Common myeloid progenitor, CD34-positive (primary cell): ENCODE measurements at regions not wholly inside any gene's neighbourhood (a gene's known extent, or its start where the extent isn't known, plus 50 kb on each side); places are given as distances from the start of the nearest gene placed in this dataset.
"Not testable (repeated sequence)": the region's sequence is repeated elsewhere in the genome, so short reads cannot be mapped to it uniquely, and the experiment has no call there.

ENCODE experiments used
- CTCF ChIA-PET: fragments of 350-600 bp; sonication (Branson Sonifier 250); formaldehyde crosslinking; loops from one replicate; lab custom pipeline; 2021; ENCODE audit warnings: antibody characterized with exemption; lab: Charles Lee
- POLR2A ChIA-PET: fragments of 350-600 bp; sonication (Branson Sonifier 250); formaldehyde crosslinking; loops from one replicate; lab custom pipeline; 2021; ENCODE audit warnings: antibody characterized with exemption; lab: Charles Lee
- DNase-seq, 3 donors: peaks; one replicate each; pipeline versions ENCODE4 v3.0.0 to v3.0.0-alpha.2; 2013
- H3K27ac ChIP-seq, 2 experiments: 1 replicate in 1 of 2; 2 replicates in 1 of 2; pipeline ENCODE4 v1.7.0; 2013; ENCODE audit warnings: inconsistent platforms in 2 of 2, low read length in 2 of 2, mild to moderate bottlenecking in 2 of 2, low read depth in 1 of 2, moderate library complexity in 1 of 2; ENCODE audit not compliant: severe bottlenecking in 2 of 2, insufficient read depth in 1 of 2, poor library complexity in 1 of 2
- H3K27me3 ChIP-seq, 5 experiments: replicated peaks in 2 of 5; 1 replicate in 3 of 5; 2 replicates in 2 of 5; pipeline versions ENCODE4 v1.6.1 to v1.7.0; 2013; ENCODE audit warnings: low read length in 4 of 5, mild to moderate bottlenecking in 2 of 5, moderate library complexity in 2 of 5, inconsistent platforms in 1 of 5; ENCODE audit not compliant: insufficient read depth in 5 of 5, control insufficient read depth in 4 of 5
- H3K36me3 ChIP-seq, 4 experiments: 1 replicate in 2 of 4; 2 replicates in 2 of 4; pipeline versions ENCODE4 v1.6.1 to v1.7.0; 2013; ENCODE audit warnings: low read length in 3 of 4, control low read depth in 1 of 4, mild to moderate bottlenecking in 1 of 4; ENCODE audit not compliant: control insufficient read depth in 4 of 4, insufficient read depth in 4 of 4
- H3K4me1 ChIP-seq, 4 experiments: 1 replicate in 3 of 4; 2 replicates in 1 of 4; pipeline versions ENCODE4 v1.6.1 to v1.7.1; 2013; ENCODE audit warnings: low read length in 3 of 4, mild to moderate bottlenecking in 3 of 4, control low read depth in 1 of 4, inconsistent platforms in 1 of 4, moderate library complexity in 1 of 4; ENCODE audit not compliant: control insufficient read depth in 4 of 4, insufficient read depth in 4 of 4; ENCODE audit errors: control extremely low read depth in 1 of 4
- H3K4me3 ChIP-seq, 7 experiments: 1 replicate in 4 of 7; 2 replicates in 3 of 7; pipeline versions ENCODE4 v1.5.1 to v1.7.0; 2013; ENCODE audit warnings: mild to moderate bottlenecking in 7 of 7, low read length in 6 of 7, moderate library complexity in 6 of 7, inconsistent platforms in 2 of 7, low read depth in 2 of 7, control low read depth in 1 of 7; ENCODE audit not compliant: insufficient read depth in 4 of 7, control insufficient read depth in 1 of 7; ENCODE audit errors: extremely low read depth in 1 of 7
- H3K9me3 ChIP-seq, 5 experiments: 1 replicate in 4 of 5; 2 replicates in 1 of 5; pipeline versions ENCODE4 v1.6.1 to v1.7.1; 2013; ENCODE audit warnings: low read length in 4 of 5, mild to moderate bottlenecking in 2 of 5, inconsistent platforms in 1 of 5, low read depth in 1 of 5, moderate library complexity in 1 of 5; ENCODE audit not compliant: control insufficient read depth in 4 of 5, insufficient read depth in 2 of 5; ENCODE audit errors: control extremely low read depth in 1 of 5
- WGBS: methylation state at CpG from one replicate; pipeline ENCODE4 v1.1.5; 2013; ENCODE audit not compliant: insufficient coverage; 5-methylcytosine and 5-hydroxymethylcytosine counted together

- DNase-seq, H3K27ac ChIP-seq, POLR2A ChIA-PET, CTCF ChIA-PET, H3K27me3 ChIP-seq, H3K36me3 ChIP-seq, H3K9me3 ChIP-seq, H3K4me3 ChIP-seq, H3K4me1 ChIP-seq: not testable (repeated sequence)
- 82% methylated on average over 3 of the region's 3 CpGs for WGBS
These were observed 1029.5 kb upstream of the COX7C start for GRCh38 chr5:85588268-85588667.

- POLR2A ChIA-PET: no interaction called here
- no peak overlapping the region for H3K27ac ChIP-seq
- no peaks in the 10 kb centered on the region for H3K27me3 ChIP-seq
- DNase-seq: no peak
- H3K4me1 ChIP-seq: no peaks in the 10 kb centered on the region
- H3K4me3 ChIP-seq: no peak overlapping the region
- H3K36me3 ChIP-seq: no peaks in the 10 kb centered on the region
- no CpG with 5 or more reads among the region's 2 CpGs for WGBS
- H3K9me3 ChIP-seq: no peaks in the 10 kb centered on the region
- CTCF ChIA-PET: no interaction called here
These were observed 1027.0 kb upstream of the COX7C start for GRCh38 chr5:85590764-85591163.

GRCh38 chr5:85591311-85591710, 1026.4 kb upstream of the COX7C start:
- no peak for DNase-seq
- CTCF ChIA-PET: no interaction called here
- WGBS: 100% methylated on average over 2 of the region's 3 CpGs
- H3K36me3 ChIP-seq: no peaks in the 10 kb centered on the region
- H3K4me3 ChIP-seq: no peak overlapping the region
- H3K27ac ChIP-seq: no peak overlapping the region
- POLR2A ChIA-PET: no interaction called here
- no peaks in the 10 kb centered on the region for H3K9me3 ChIP-seq
- no peaks in the 10 kb centered on the region for H3K27me3 ChIP-seq
- no peaks in the 10 kb centered on the region for H3K4me1 ChIP-seq

GRCh38 chr5:85602843-85603242, 1014.9 kb upstream of the COX7C start:
- H3K4me3 ChIP-seq: no peak overlapping the region
- H3K36me3 ChIP-seq: no peaks in the 10 kb centered on the region
- ChIA-PET POLR2A (no interaction called here), CTCF (no interaction called here)
- no peaks in the 10 kb centered on the region for H3K27me3 ChIP-seq
- DNase-seq: no peak
- H3K27ac ChIP-seq: no peak overlapping the region
- no CpG with 5 or more reads among the region's 1 CpG for WGBS
- no peaks in the 10 kb centered on the region for H3K9me3 ChIP-seq
- H3K4me1 ChIP-seq: no peaks in the 10 kb centered on the region

- POLR2A ChIA-PET: no interaction called here
- Histone ChIP-seq H3K4me1 (no peaks in the 10 kb centered on the region), H3K27ac (no peak overlapping the region), H3K4me3 (no peak overlapping the region), H3K9me3 (no peaks in the 10 kb centered on the region), H3K27me3 (no peaks in the 10 kb centered on the region), H3K36me3 (no peaks in the 10 kb centered on the region)
- DNase-seq: no peak
- WGBS: 100% methylated on average over 1 of the region's 1 CpG
- CTCF ChIA-PET: no interaction called here
These were observed 1013.4 kb upstream of the COX7C start for GRCh38 chr5:85604378-85604777.

- Histone ChIP-seq H3K27me3 (no peaks in the 10 kb centered on the region), H3K27ac (no peak overlapping the region), H3K4me1 (no peaks in the 10 kb centered on the region), H3K4me3 (no peak overlapping the region), H3K9me3 (no peaks in the 10 kb centered on the region), H3K36me3 (no peaks in the 10 kb centered on the region)
- DNase-seq: no peak
- 100% methylated on average over 1 of the region's 4 CpGs for WGBS
- ChIA-PET POLR2A (no interaction called here), CTCF (no interaction called here)
These were observed 1013.0 kb upstream of the COX7C start for GRCh38 chr5:85604786-85605185.

GRCh38 chr5:85605381-85605780, 1012.4 kb upstream of the COX7C start:
- Histone ChIP-seq H3K4me1 (no peaks in the 10 kb centered on the region), H3K27ac (no peak overlapping the region), H3K27me3 (no peaks in the 10 kb centered on the region), H3K4me3 (no peak overlapping the region), H3K36me3 (no peaks in the 10 kb centered on the region), H3K9me3 (no peaks in the 10 kb centered on the region)
- no peak for DNase-seq
- POLR2A ChIA-PET: no interaction called here
- CTCF ChIA-PET: no interaction called here
